Ishikawa (cell line): ENCODE measurements at regions not wholly inside any gene's neighbourhood (a gene's known extent, or its start where the extent isn't known, plus 50 kb on each side); places are given as distances from the start of the nearest gene placed in this dataset.

ENCODE experiments used
- CREB1 ChIP-seq: IDR thresholded peaks from 2 replicates; pipeline ENCODE4 v1.6.1; 2012; ENCODE audit warnings: low read depth
- EGR1 ChIP-seq: IDR thresholded peaks from 2 replicates; pipeline ENCODE4 v1.6.1; 2012
- EP300 ChIP-seq: IDR thresholded peaks from 2 replicates; pipeline ENCODE4 v1.6.1; 2012; ENCODE audit warnings: borderline replicate concordance
- FOXM1 ChIP-seq: IDR thresholded peaks from 2 replicates; pipeline ENCODE4 v1.6.1; 2012; ENCODE audit warnings: low read depth, borderline replicate concordance
- RAD21 ChIP-seq: IDR thresholded peaks from 2 replicates; pipeline ENCODE4 v1.6.1; 2012; ENCODE audit warnings: low read depth
- TAF1 ChIP-seq: IDR thresholded peaks from 2 replicates; pipeline ENCODE4 v1.6.1; 2012; ENCODE audit warnings: low read depth, mild to moderate bottlenecking
- TEAD4 ChIP-seq: IDR thresholded peaks from 2 replicates; pipeline ENCODE4 v1.6.1; 2012
- YY1 ChIP-seq: IDR thresholded peaks from 2 replicates; pipeline ENCODE4 v1.6.1; 2012; ENCODE audit warnings: low read depth
- TF ChIP-seq, protein P1 (sequence below): IDR thresholded peaks from 2 replicates; pipeline ENCODE4 v1.6.1; 2012
- TF ChIP-seq, protein P2 (sequence below): IDR thresholded peaks from 2 replicates; pipeline ENCODE4 v1.6.1; 2012; ENCODE audit warnings: low read depth, mild to moderate bottlenecking

DNA sequence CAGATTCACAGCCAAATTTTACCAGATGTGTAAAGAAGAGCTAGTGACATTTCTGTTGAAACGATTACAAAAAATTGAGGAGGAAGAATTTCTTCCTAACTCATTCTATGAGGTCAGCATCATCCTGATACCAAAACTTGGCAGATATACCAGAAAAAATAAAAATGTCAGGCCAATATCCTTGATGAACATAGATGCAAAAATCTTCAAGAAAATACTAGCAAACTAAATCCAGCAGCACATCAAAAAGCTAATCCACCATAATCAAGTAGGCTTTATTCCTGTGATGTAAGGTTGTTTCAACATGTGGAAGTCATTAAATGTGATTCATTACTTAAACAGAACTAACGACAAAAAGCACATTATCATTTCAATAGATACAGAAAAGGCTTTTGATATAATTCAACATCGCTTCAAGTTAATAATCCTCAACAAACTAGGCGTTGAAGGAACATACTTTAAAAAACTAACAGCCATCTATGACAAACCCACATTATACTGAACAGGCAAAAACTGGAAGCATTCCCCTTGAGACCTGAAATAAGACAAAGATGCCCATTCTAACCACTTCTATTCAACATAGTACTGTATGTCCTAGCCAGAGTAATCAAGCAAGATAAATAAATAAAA is 807.7 kb upstream of the ZWINT start:
- TF ChIP-seq RAD21 (no peak), CREB1 (no peak), TAF1 (no peak), EP300 (no peak), YY1 (no peak), FOXM1 (no peak), TEAD4 (no peak), EGR1 (no peak)
- TF ChIP-seq, protein P1, sequence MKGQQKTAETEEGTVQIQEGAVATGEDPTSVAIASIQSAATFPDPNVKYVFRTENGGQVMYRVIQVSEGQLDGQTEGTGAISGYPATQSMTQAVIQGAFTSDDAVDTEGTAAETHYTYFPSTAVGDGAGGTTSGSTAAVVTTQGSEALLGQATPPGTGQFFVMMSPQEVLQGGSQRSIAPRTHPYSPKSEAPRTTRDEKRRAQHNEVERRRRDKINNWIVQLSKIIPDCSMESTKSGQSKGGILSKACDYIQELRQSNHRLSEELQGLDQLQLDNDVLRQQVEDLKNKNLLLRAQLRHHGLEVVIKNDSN = no peak
- TF ChIP-seq, protein P2, sequence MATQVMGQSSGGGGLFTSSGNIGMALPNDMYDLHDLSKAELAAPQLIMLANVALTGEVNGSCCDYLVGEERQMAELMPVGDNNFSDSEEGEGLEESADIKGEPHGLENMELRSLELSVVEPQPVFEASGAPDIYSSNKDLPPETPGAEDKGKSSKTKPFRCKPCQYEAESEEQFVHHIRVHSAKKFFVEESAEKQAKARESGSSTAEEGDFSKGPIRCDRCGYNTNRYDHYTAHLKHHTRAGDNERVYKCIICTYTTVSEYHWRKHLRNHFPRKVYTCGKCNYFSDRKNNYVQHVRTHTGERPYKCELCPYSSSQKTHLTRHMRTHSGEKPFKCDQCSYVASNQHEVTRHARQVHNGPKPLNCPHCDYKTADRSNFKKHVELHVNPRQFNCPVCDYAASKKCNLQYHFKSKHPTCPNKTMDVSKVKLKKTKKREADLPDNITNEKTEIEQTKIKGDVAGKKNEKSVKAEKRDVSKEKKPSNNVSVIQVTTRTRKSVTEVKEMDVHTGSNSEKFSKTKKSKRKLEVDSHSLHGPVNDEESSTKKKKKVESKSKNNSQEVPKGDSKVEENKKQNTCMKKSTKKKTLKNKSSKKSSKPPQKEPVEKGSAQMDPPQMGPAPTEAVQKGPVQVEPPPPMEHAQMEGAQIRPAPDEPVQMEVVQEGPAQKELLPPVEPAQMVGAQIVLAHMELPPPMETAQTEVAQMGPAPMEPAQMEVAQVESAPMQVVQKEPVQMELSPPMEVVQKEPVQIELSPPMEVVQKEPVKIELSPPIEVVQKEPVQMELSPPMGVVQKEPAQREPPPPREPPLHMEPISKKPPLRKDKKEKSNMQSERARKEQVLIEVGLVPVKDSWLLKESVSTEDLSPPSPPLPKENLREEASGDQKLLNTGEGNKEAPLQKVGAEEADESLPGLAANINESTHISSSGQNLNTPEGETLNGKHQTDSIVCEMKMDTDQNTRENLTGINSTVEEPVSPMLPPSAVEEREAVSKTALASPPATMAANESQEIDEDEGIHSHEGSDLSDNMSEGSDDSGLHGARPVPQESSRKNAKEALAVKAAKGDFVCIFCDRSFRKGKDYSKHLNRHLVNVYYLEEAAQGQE = no peak
